ENCODE measurements at regions not wholly inside any gene's neighbourhood (a gene's known extent, or its start where the extent isn't known, plus 50 kb on each side); places are given as distances from the start of the nearest gene placed in this dataset.

DNA sequence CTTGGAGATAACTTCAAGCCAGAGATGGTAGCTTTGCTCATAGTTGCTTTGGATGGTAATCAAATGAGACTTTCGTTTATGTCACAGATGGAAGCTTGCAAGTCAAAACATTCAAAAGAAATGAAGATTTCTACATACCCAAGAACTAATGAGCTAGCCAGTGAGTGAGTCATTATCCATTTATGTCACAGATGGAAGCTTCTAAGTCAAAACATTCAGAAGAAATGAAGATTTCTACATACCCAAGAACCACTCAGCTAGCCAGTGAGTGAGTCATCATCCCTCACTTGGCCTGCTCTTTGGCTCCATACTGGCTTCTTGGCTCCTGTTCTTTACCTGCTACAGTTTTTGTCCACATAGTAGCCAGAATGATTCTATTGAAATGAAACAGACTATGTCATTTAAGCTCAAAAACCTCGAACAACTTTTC, 559.8 kb upstream of the CBLB start (continued):
- TF ChIP-seq ZFP30 (CRISPR knock-in tag; IDR thresholded peaks at IDR 0.05) (0 out of 2 replicates have a peak, but pooled peaks have one; percentile 25), ESRRG (CRISPR knock-in tag; IDR thresholded peaks at IDR 0.05) (no peak; the same call in 1 of the 2 replicates), BACH2 (CRISPR knock-in tag; IDR thresholded peaks at IDR 0.05; ENCODE audit: borderline replicate concordance) (no peak), TOX (CRISPR knock-in tag; IDR thresholded peaks at IDR 0.05; ENCODE audit: borderline replicate concordance) (peak; percentile 99), ZNF8 (CRISPR knock-in tag; IDR thresholded peaks at IDR 0.05) (no peak), ZNF70 (CRISPR knock-in tag; IDR thresholded peaks at IDR 0.05) (no peak), TCF4 (CRISPR knock-in tag; IDR thresholded peaks at IDR 0.05; ENCODE audit: borderline replicate concordance) (no peak; the same call in 1 of the 2 replicates), OSR1 (CRISPR knock-in tag; IDR thresholded peaks at IDR 0.05) (no peak)
- TF ChIP-seq, protein P1, sequence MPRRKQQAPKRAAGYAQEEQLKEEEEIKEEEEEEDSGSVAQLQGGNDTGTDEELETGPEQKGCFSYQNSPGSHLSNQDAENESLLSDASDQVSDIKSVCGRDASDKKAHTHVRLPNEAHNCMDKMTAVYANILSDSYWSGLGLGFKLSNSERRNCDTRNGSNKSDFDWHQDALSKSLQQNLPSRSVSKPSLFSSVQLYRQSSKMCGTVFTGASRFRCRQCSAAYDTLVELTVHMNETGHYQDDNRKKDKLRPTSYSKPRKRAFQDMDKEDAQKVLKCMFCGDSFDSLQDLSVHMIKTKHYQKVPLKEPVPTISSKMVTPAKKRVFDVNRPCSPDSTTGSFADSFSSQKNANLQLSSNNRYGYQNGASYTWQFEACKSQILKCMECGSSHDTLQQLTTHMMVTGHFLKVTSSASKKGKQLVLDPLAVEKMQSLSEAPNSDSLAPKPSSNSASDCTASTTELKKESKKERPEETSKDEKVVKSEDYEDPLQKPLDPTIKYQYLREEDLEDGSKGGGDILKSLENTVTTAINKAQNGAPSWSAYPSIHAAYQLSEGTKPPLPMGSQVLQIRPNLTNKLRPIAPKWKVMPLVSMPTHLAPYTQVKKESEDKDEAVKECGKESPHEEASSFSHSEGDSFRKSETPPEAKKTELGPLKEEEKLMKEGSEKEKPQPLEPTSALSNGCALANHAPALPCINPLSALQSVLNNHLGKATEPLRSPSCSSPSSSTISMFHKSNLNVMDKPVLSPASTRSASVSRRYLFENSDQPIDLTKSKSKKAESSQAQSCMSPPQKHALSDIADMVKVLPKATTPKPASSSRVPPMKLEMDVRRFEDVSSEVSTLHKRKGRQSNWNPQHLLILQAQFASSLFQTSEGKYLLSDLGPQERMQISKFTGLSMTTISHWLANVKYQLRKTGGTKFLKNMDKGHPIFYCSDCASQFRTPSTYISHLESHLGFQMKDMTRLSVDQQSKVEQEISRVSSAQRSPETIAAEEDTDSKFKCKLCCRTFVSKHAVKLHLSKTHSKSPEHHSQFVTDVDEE (CRISPR knock-in tag; IDR thresholded peaks at IDR 0.05): no peak
- TF ChIP-seq, protein P2, sequence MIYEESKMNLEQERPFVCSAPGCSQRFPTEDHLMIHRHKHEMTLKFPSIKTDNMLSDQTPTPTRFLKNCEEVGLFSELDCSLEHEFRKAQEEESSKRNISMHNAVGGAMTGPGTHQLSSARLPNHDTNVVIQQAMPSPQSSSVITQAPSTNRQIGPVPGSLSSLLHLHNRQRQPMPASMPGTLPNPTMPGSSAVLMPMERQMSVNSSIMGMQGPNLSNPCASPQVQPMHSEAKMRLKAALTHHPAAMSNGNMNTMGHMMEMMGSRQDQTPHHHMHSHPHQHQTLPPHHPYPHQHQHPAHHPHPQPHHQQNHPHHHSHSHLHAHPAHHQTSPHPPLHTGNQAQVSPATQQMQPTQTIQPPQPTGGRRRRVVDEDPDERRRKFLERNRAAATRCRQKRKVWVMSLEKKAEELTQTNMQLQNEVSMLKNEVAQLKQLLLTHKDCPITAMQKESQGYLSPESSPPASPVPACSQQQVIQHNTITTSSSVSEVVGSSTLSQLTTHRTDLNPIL (CRISPR knock-in tag; IDR thresholded peaks at IDR 0.05; ENCODE audit: low read depth): peak; percentile 88
- TF ChIP-seq, protein P3, sequence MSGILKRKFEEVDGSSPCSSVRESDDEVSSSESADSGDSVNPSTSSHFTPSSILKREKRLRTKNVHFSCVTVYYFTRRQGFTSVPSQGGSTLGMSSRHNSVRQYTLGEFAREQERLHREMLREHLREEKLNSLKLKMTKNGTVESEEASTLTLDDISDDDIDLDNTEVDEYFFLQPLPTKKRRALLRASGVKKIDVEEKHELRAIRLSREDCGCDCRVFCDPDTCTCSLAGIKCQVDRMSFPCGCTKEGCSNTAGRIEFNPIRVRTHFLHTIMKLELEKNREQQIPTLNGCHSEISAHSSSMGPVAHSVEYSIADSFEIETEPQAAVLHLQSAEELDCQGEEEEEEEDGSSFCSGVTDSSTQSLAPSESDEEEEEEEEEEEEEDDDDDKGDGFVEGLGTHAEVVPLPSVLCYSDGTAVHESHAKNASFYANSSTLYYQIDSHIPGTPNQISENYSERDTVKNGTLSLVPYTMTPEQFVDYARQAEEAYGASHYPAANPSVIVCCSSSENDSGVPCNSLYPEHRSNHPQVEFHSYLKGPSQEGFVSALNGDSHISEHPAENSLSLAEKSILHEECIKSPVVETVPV (CRISPR knock-in tag; IDR thresholded peaks at IDR 0.05): no peak; the same call in 1 of the 2 replicates

DNA sequence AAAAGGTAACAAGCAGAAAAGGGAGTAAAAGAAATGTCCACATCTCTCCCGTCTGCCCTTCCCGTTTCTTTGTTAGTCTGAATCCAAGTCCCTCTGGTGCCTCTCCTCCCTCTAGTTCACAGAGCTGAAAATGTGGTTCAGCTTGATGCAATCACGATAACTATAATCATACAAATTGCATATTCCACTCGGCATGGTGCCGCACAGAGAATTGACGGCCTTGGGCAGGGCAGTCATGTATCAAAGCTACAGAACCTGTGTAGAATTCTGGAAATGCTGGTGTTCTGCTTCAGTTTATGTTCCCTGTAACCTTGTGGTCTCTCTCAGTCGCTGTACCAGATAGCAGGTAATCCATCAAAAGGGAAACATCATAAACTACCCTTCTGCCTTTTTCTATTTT, 562.9 kb upstream of the CBLB start:
- TF ChIP-seq OSR1 (CRISPR knock-in tag; IDR thresholded peaks at IDR 0.05) (no peak), ZNF70 (CRISPR knock-in tag; IDR thresholded peaks at IDR 0.05) (no peak), ESRRG (CRISPR knock-in tag; IDR thresholded peaks at IDR 0.05) (no peak), CSDC2 (CRISPR knock-in tag; IDR thresholded peaks at IDR 0.05) (no peak), PPARA (CRISPR knock-in tag; IDR thresholded peaks at IDR 0.05; ENCODE audit: borderline replicate concordance) (no peak), TOX (CRISPR knock-in tag; IDR thresholded peaks at IDR 0.05; ENCODE audit: borderline replicate concordance) (no peak), ARNTL (CRISPR knock-in tag; IDR thresholded peaks at IDR 0.05; ENCODE audit: borderline replicate concordance, low read depth) (no peak)
- TF ChIP-seq, protein P4, sequence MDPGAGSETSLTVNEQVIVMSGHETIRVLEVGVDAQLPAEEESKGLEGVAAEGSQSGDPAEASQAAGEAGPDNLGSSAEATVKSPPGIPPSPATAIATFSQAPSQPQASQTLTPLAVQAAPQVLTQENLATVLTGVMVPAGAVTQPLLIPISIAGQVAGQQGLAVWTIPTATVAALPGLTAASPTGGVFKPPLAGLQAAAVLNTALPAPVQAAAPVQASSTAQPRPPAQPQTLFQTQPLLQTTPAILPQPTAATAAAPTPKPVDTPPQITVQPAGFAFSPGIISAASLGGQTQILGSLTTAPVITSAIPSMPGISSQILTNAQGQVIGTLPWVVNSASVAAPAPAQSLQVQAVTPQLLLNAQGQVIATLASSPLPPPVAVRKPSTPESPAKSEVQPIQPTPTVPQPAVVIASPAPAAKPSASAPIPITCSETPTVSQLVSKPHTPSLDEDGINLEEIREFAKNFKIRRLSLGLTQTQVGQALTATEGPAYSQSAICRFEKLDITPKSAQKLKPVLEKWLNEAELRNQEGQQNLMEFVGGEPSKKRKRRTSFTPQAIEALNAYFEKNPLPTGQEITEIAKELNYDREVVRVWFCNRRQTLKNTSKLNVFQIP (CRISPR knock-in tag; IDR thresholded peaks at IDR 0.05; ENCODE audit: borderline replicate concordance, low read depth): no peak
- no peak for ATAC-seq

DNA sequence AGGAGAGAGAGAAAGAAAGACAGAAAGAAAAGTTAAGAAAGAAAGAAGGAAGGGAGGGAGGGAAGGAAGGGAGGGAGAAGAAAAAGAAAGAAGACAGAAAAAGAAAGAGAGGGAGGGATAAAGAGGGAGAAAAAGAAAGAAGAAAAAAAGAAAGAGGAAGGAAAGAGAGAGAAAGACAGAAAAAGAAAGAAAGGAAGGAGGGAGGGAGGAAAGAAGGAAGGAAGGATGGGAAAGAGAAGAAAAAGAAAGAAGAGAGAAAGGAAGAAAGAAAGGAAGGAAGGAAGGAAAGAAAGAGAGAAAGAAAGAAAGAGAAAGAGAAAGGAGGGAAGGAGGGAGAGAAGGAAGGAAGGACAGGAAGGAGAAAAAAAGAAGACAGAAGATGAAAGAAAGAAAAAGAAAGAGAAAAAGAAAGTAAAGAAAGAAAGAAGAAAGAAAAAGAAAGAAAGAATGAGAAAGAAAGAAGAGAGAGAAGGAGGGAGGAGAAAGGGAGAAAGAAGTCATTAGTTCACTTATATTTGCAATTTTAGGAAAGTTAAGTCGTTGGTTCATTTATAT, 567.2 kb upstream of the CBLB start:
- no peak for ATAC-seq
- TF ChIP-seq SNAI2 (CRISPR knock-in tag; IDR thresholded peaks at IDR 0.05) (no peak), RARB (CRISPR knock-in tag; IDR thresholded peaks at IDR 0.05) (no peak), ARNTL (CRISPR knock-in tag; IDR thresholded peaks at IDR 0.05; ENCODE audit: borderline replicate concordance, low read depth) (no peak), OSR1 (CRISPR knock-in tag; IDR thresholded peaks at IDR 0.05) (no peak), GLIS3 (CRISPR knock-in tag; IDR thresholded peaks at IDR 0.05) (no peak), CSDC2 (CRISPR knock-in tag; IDR thresholded peaks at IDR 0.05) (no peak), ZNF565 (CRISPR knock-in tag; conservative IDR thresholded peaks at IDR 0.05; ENCODE audit: low read depth) (no peak), ZNF8 (CRISPR knock-in tag; IDR thresholded peaks at IDR 0.05) (no peak), ISL1 (CRISPR knock-in tag; IDR thresholded peaks at IDR 0.05) (no peak), PPARA (CRISPR knock-in tag; IDR thresholded peaks at IDR 0.05; ENCODE audit: borderline replicate concordance) (no peak), ZNF70 (CRISPR knock-in tag; IDR thresholded peaks at IDR 0.05) (no peak)
- TF ChIP-seq, protein P2 (CRISPR knock-in tag; IDR thresholded peaks at IDR 0.05; ENCODE audit: low read depth): no peak
- TF ChIP-seq, protein P3 (CRISPR knock-in tag; IDR thresholded peaks at IDR 0.05): no peak
- TF ChIP-seq, protein P5, sequence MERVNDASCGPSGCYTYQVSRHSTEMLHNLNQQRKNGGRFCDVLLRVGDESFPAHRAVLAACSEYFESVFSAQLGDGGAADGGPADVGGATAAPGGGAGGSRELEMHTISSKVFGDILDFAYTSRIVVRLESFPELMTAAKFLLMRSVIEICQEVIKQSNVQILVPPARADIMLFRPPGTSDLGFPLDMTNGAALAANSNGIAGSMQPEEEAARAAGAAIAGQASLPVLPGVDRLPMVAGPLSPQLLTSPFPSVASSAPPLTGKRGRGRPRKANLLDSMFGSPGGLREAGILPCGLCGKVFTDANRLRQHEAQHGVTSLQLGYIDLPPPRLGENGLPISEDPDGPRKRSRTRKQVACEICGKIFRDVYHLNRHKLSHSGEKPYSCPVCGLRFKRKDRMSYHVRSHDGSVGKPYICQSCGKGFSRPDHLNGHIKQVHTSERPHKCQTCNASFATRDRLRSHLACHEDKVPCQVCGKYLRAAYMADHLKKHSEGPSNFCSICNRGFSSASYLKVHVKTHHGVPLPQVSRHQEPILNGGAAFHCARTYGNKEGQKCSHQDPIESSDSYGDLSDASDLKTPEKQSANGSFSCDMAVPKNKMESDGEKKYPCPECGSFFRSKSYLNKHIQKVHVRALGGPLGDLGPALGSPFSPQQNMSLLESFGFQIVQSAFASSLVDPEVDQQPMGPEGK (CRISPR knock-in tag; IDR thresholded peaks at IDR 0.05; ENCODE audit: borderline replicate concordance): no peak
- TF ChIP-seq, protein P1 (CRISPR knock-in tag; IDR thresholded peaks at IDR 0.05): no peak

Measured in SK-N-SH treated with all-trans-retinoic acid at 6 μM for 48 hours (cell line).